K562 (cell line): ENCODE measurements at regions not wholly inside any gene's neighbourhood (a gene's known extent, or its start where the extent isn't known, plus 50 kb on each side); places are given as distances from the start of the nearest gene placed in this dataset.

Experiments used
- BHLHE40 ChIP-seq: IDR thresholded peaks from 2 replicates; pipeline ENCODE4 v1.6.1; 2011; ENCODE audit warnings: low read length, improper control_type of control experiment
- CBFA2T3 ChIP-seq: fragments of 450-650 bp; IDR thresholded peaks from 2 replicates; pipeline ENCODE4 v1.6.1; 2017
- CBX8 ChIP-seq: fragments of 200-600 bp; sonication (generic); IDR thresholded peaks from 2 replicates; pipeline ENCODE4 v1.6.1; 2012; ENCODE audit warnings: borderline replicate concordance, mixed run types, low read depth, mild to moderate bottlenecking, moderate library complexity, mixed read lengths, low read length, control low read depth, inconsistent platforms; ENCODE audit not compliant: poor library complexity, severe bottlenecking; ENCODE audit errors: extremely low read depth
- ELF1 ChIP-seq: fragments of 200-800 bp; sonication (Bioruptor generic); IDR thresholded peaks from 2 replicates; pipeline ENCODE4 v1.6.1; 2016; ENCODE audit warnings: missing genetic modification characterization, missing compliant biosample characterization
- KAT8 ChIP-seq: fragments of 450-650 bp; IDR thresholded peaks from 2 replicates; pipeline ENCODE4 v1.6.1; 2016; ENCODE audit warnings: low read depth, mild to moderate bottlenecking
- KDM4B ChIP-seq, 2 experiments: fragments of 450-650 bp in 1 of 2; sonication (generic) in 1 of 2; IDR thresholded peaks; 2 replicates each; pipeline ENCODE4 v1.6.1; 2016 to 2017; ENCODE audit warnings: borderline replicate concordance in 2 of 2, antibody characterized with exemption in 1 of 2, low read depth in 1 of 2, mild to moderate bottlenecking in 1 of 2
- MED1 ChIP-seq: sonication (generic); formaldehyde crosslinking; IDR thresholded peaks from 2 replicates; pipeline ENCODE4 v1.8.1; 2023; ENCODE audit warnings: missing genetic modification reagents, borderline replicate concordance
- MTA1 ChIP-seq: fragments of 450-650 bp; IDR thresholded peaks from 2 replicates; pipeline ENCODE4 v1.6.1; 2017; ENCODE audit warnings: borderline replicate concordance
- NR2C1 ChIP-seq, 2 experiments: fragments of 450-650 bp; IDR thresholded peaks; 2 replicates each; pipeline ENCODE4 v1.6.1; 2017; ENCODE audit warnings: mild to moderate bottlenecking in 2 of 2, antibody characterized with exemption in 1 of 2, inconsistent platforms in 1 of 2, missing compliant biosample characterization in 1 of 2, missing genetic modification characterization in 1 of 2
- PCBP2 ChIP-seq: fragments of 200-400 bp; formaldehyde crosslinking; IDR thresholded peaks from 2 replicates; pipeline ENCODE4 v1.6.1; 2018; ENCODE audit warnings: low read length, low read depth, mild to moderate bottlenecking, moderate library complexity; ENCODE audit not compliant: poor library complexity, severe bottlenecking
- PURB ChIP-seq: sonication (generic); formaldehyde crosslinking; IDR thresholded peaks from 2 replicates; pipeline ENCODE4 v1.9.0; 2021; ENCODE audit warnings: low read depth, mild to moderate bottlenecking, missing genetic modification reagents
- SOX6 ChIP-seq: fragments of 450-650 bp; IDR thresholded peaks from 2 replicates; pipeline ENCODE4 v1.6.1; 2014; ENCODE audit warnings: mild to moderate bottlenecking
- SUPT5H ChIP-seq: fragments of 450-650 bp; IDR thresholded peaks from 2 replicates; pipeline ENCODE4 v1.6.1; 2016
- ZNF212 ChIP-seq: fragments of 450-650 bp; formaldehyde crosslinking; IDR thresholded peaks from 2 replicates; pipeline ENCODE4 v1.4.0; 2020; ENCODE audit warnings: mild to moderate bottlenecking
- TF ChIP-seq, protein P1 (sequence below): fragments of 250-450 bp; sonication (Bioruptor Pico); IDR thresholded peaks from 2 replicates; pipeline ENCODE4 v1.8.0; 2022; ENCODE audit warnings: inconsistent platforms, mild to moderate bottlenecking, moderate library complexity, borderline replicate concordance
- TF ChIP-seq, protein P2 (sequence below): fragments of 250-450 bp; sonication (Bioruptor Pico); IDR thresholded peaks from 2 replicates; pipeline ENCODE4 v1.5.0; 2021

DNA sequence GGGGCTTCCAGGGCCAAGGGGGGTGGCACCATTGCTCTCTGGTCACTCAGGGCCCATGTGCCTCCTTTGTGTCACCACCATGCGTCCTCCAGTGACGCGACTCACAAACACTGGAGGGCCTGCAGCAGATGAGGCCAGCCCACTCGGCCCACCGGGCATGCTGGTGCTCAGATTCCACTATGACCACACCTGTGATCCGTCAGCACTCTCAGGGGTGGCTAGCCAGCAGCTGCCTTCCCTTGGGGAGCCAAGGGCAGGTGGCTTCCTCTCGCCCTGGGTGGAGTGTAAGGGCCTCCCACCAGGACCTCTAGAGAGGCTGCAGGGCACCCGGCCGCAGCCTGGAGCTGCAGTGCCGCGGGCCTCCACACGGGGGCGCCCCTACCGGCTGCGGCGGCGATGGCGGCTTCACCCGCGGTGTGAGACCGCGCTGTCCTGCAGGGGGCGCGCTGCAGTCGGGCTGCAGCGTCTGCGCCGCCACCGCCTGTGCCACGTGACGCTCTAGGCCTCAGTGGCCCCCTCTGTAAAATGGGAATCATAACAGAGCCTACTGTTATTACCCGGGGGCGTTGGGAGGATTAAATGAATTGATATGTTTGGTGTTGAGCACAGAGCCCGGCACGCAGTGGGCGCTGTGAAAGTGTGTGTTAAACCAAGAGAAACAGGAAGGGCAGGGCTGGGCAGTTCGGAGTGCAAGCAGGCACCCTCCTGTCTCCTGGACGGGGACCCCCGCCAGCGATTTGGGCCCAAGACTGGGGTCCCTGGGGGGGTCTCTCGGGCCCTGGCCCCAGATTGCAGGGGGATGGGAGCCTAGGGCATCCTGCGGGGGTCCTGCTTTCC, 192.4 kb upstream of the GSE1 start (continued):
- no peak for TF ChIP-seq ELF1 (tag)
- TF ChIP-seq SUPT5H, result no peak
- TF ChIP-seq MTA1, result peak; percentile 60
- TF ChIP-seq PURB (CRISPR knock-in tag), result no peak
- TF ChIP-seq NR2C1 (IDR thresholded peaks at IDR 0.05), result no peak
- TF ChIP-seq NR2C1 (tag; IDR thresholded peaks at IDR 0.05), result 0 out of 2 replicates have a peak, but pooled peaks have one; percentile 36
- TF ChIP-seq CBFA2T3, result peak; percentile 28; the same call in 1 of the 2 replicates
- no peak for TF ChIP-seq PCBP2
- TF ChIP-seq CBX8, result no peak
- no peak for TF ChIP-seq MED1
- peak; percentile 94 for TF ChIP-seq BHLHE40
- TF ChIP-seq ZNF212 (CRISPR knock-in tag), result 0 out of 2 replicates have a peak, but pooled peaks have one; percentile 27
- TF ChIP-seq KAT8, result no peak
- TF ChIP-seq, protein P1, sequence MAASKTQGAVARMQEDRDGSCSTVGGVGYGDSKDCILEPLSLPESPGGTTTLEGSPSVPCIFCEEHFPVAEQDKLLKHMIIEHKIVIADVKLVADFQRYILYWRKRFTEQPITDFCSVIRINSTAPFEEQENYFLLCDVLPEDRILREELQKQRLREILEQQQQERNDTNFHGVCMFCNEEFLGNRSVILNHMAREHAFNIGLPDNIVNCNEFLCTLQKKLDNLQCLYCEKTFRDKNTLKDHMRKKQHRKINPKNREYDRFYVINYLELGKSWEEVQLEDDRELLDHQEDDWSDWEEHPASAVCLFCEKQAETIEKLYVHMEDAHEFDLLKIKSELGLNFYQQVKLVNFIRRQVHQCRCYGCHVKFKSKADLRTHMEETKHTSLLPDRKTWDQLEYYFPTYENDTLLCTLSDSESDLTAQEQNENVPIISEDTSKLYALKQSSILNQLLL (CRISPR knock-in tag), result no peak
- TF ChIP-seq KDM4B (IDR thresholded peaks at IDR 0.05; ENCODE audit: borderline replicate concordance in 2 of 2, low read depth in 1 of 2), result peak in 1 of 2 experiments; percentile 82; a peak in 1 of 4 replicates
- TF ChIP-seq SOX6, result peak; percentile 65
- TF ChIP-seq, protein P2, sequence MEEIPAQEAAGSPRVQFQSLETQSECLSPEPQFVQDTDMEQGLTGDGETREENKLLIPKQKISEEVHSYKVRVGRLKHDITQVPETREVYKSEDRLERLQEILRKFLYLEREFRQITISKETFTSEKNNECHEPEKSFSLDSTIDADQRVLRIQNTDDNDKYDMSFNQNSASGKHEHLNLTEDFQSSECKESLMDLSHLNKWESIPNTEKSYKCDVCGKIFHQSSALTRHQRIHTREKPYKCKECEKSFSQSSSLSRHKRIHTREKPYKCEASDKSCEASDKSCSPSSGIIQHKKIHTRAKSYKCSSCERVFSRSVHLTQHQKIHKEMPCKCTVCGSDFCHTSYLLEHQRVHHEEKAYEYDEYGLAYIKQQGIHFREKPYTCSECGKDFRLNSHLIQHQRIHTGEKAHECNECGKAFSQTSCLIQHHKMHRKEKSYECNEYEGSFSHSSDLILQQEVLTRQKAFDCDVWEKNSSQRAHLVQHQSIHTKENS (CRISPR knock-in tag), result no peak
